ENCODE measurements at regions not wholly inside any gene's neighbourhood (a gene's known extent, or its start where the extent isn't known, plus 50 kb on each side); places are given as distances from the start of the nearest gene placed in this dataset.
"Not testable (repeated sequence)": the region's sequence is repeated elsewhere in the genome, so short reads cannot be mapped to it uniquely, and the experiment has no call there.

- not testable (repeated sequence) for DNase-seq
These were observed 140.5 kb upstream of the ZNF322 start for GRCh38 chr6:26799903-26800633.

- DNase-seq = not testable (repeated sequence)
These were observed 144.2 kb upstream of the ZNF322 start for GRCh38 chr6:26803762-26804161.

- not testable (repeated sequence) for DNase-seq
These were observed 152.1 kb upstream of the ZNF322 start for GRCh38 chr6:26811486-26812116.

- DNase-seq = not testable (repeated sequence)
These were observed 159.2 kb upstream of the ZNF322 start for GRCh38 chr6:26818640-26819225.

- not testable (repeated sequence) for DNase-seq
These were observed 168.4 kb upstream of the ZNF322 start for GRCh38 chr6:26827965-26828364.

- not testable (repeated sequence) for DNase-seq
These were observed 169.9 kb upstream of the ZNF322 start for GRCh38 chr6:26829480-26829879.

GRCh38 chr6:26830992-26831391 is 171.4 kb upstream of the ZNF322 start:
- DNase-seq = not testable (repeated sequence)

GRCh38 chr6:26835707-26836106 is 176.2 kb upstream of the ZNF322 start:
- DNase-seq = not testable (repeated sequence)

- not testable (repeated sequence) for DNase-seq
These were observed 177.1 kb upstream of the ZNF322 start for GRCh38 chr6:26836657-26837056.

GRCh38 chr6:26844823-26845222 is 185.3 kb upstream of the ZNF322 start:
- not testable (repeated sequence) for DNase-seq

- not testable (repeated sequence) for DNase-seq
These were observed 197.7 kb upstream of the ZNF322 start for GRCh38 chr6:26857289-26857688.

- not testable (repeated sequence) for DNase-seq
These were observed 199.7 kb upstream of the ZNF322 start for GRCh38 chr6:26859067-26859770.

- not testable (repeated sequence) for DNase-seq
These were observed 200.2 kb upstream of the ZNF322 start for GRCh38 chr6:26859771-26860163.

GRCh38 chr6:26861913-26862312 is 202.4 kb upstream of the ZNF322 start:
- DNase-seq = not testable (repeated sequence)

- DNase-seq = not testable (repeated sequence)
These were observed 204.1 kb upstream of the ZNF322 start for GRCh38 chr6:26863641-26864040.

GRCh38 chr6:26898785-26899184 is 239.2 kb upstream of the ZNF322 start:
- DNase-seq = not testable (repeated sequence)

- not testable (repeated sequence) for DNase-seq
These were observed 264.7 kb upstream of the ZNF322 start for GRCh38 chr6:26924206-26924605.

- DNase-seq = not testable (repeated sequence)
These were observed 268.6 kb upstream of the ZNF322 start for GRCh38 chr6:26928190-26928589.

GRCh38 chr6:26937258-26937657 is 277.7 kb upstream of the ZNF322 start:
- DNase-seq = not testable (repeated sequence)

- not testable (repeated sequence) for DNase-seq
These were observed 291.7 kb upstream of the ZNF322 start for GRCh38 chr6:26951211-26951610.

- peak; percentile 17 for DNase-seq
These were observed 291.4 kb upstream of the PRSS16 start for GRCh38 chr6:26956078-26956600.

- peak; percentile 65 for DNase-seq
These were observed 290.8 kb upstream of the PRSS16 start for GRCh38 chr6:26956601-26957184.
